NCI-H146 treated with DMSO at 0.1 percent for 48 hours (cell line): ENCODE measurements at regions not wholly inside any gene's neighbourhood (a gene's known extent, or its start where the extent isn't known, plus 50 kb on each side); places are given as distances from the start of the nearest gene placed in this dataset.

Source experiments
- DNase-seq: peaks from one replicate; lab custom pipeline; 2025; ENCODE audit not compliant: unreplicated experiment; lab: John Stamatoyannopoulos, UW

GRCh38 chr1:72693899-72694298, 411.6 kb upstream of the NEGR1 start:
- no peak for DNase-seq

- DNase-seq, result no peak
These were observed 411.0 kb upstream of the NEGR1 start for GRCh38 chr1:72693376-72693775.

- no peak for DNase-seq
These were observed 408.5 kb upstream of the NEGR1 start for GRCh38 chr1:72690871-72691270.

- DNase-seq, result peak; percentile 24
These were observed 396.3 kb upstream of the NEGR1 start for GRCh38 chr1:72678683-72679082.

GRCh38 chr1:72670902-72671301, 388.6 kb upstream of the NEGR1 start:
- peak; percentile 92 for DNase-seq

GRCh38 chr1:72662918-72663317, 380.6 kb upstream of the NEGR1 start:
- no peak for DNase-seq

- DNase-seq, result no peak
These were observed 368.6 kb upstream of the NEGR1 start for GRCh38 chr1:72650843-72651435.

- no peak for DNase-seq
These were observed 367.7 kb upstream of the NEGR1 start for GRCh38 chr1:72649991-72650390.

- no peak for DNase-seq
These were observed 367.0 kb upstream of the NEGR1 start for GRCh38 chr1:72649211-72649888.

- no peak for DNase-seq
These were observed 366.1 kb upstream of the NEGR1 start for GRCh38 chr1:72648465-72648864.

GRCh38 chr1:72643142-72643541, 360.8 kb upstream of the NEGR1 start:
- no peak for DNase-seq

GRCh38 chr1:72637593-72637992, 355.3 kb upstream of the NEGR1 start:
- DNase-seq, result no peak

GRCh38 chr1:72636631-72637030, 354.3 kb upstream of the NEGR1 start:
- DNase-seq, result no peak

GRCh38 chr1:72635719-72636118, 353.4 kb upstream of the NEGR1 start:
- no peak for DNase-seq

GRCh38 chr1:72634946-72635345, 352.6 kb upstream of the NEGR1 start:
- no peak for DNase-seq

- DNase-seq, result no peak
These were observed 349.1 kb upstream of the NEGR1 start for GRCh38 chr1:72631449-72631848.

GRCh38 chr1:72623299-72623708, 341.0 kb upstream of the NEGR1 start:
- DNase-seq, result peak; percentile 81

- DNase-seq, result no peak
These were observed 338.1 kb upstream of the NEGR1 start for GRCh38 chr1:72620453-72620852.

- DNase-seq, result no peak
These were observed 324.0 kb upstream of the NEGR1 start for GRCh38 chr1:72606216-72606810.

GRCh38 chr1:72601035-72601674, 318.8 kb upstream of the NEGR1 start:
- DNase-seq, result no peak

GRCh38 chr1:72586023-72586685, 303.8 kb upstream of the NEGR1 start:
- DNase-seq, result no peak

- no peak for DNase-seq
These were observed 297.3 kb upstream of the NEGR1 start for GRCh38 chr1:72579629-72580028.
